HG03432 (cell line): ENCODE measurements at regions not wholly inside any gene's neighbourhood (a gene's known extent, or its start where the extent isn't known, plus 50 kb on each side); places are given as distances from the start of the nearest gene placed in this dataset.
"Not testable (repeated sequence)": the region's sequence is repeated elsewhere in the genome, so short reads cannot be mapped to it uniquely, and the experiment has no call there.

Experiments used
- ATAC-seq: cut with Tn5 transposase; IDR thresholded peaks from one replicate; pipeline ENCODE4 v1.9.1; 2021; ENCODE audit warnings: mild to moderate bottlenecking, moderate library complexity; ENCODE audit not compliant: unreplicated experiment

GRCh38 chr3:150248116-150248887 lies 159.8 kb upstream of the TSC22D2 start:
- no peak for ATAC-seq

- ATAC-seq, result no peak
Measured at GRCh38 chr3:150247441-150247840, 160.7 kb upstream of the TSC22D2 start.

- no peak for ATAC-seq
Measured at GRCh38 chr3:150243466-150243865, 164.6 kb upstream of the TSC22D2 start.

GRCh38 chr3:150242220-150242936 lies 165.7 kb upstream of the TSC22D2 start:
- ATAC-seq, result no peak

DNA sequence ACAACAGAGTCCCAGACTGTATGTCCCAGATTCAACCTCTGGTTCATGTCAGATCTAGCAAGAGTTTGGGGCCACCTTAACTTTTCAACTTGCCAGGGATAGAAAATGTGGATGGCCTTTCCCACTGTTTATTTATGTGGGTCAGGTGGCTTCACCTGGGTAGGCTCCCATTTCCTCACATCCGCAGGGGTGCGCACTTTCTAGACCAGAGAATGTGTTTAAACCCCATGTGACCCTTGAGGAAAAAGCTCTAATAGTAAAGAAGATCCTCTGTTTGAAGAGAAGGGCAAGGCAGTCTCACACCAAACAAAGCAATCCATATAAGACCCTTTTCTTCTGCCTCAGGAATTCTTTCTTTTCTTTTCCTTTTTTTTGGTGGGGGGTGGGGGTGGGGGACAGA lies 167.2 kb upstream of the TSC22D2 start:
- ATAC-seq, result no peak

GRCh38 chr3:150239766-150240165 lies 168.3 kb upstream of the TSC22D2 start:
- ATAC-seq, result no peak

- ATAC-seq, result no peak
Measured at GRCh38 chr3:150238995-150239619, 169.0 kb upstream of the TSC22D2 start.

DNA sequence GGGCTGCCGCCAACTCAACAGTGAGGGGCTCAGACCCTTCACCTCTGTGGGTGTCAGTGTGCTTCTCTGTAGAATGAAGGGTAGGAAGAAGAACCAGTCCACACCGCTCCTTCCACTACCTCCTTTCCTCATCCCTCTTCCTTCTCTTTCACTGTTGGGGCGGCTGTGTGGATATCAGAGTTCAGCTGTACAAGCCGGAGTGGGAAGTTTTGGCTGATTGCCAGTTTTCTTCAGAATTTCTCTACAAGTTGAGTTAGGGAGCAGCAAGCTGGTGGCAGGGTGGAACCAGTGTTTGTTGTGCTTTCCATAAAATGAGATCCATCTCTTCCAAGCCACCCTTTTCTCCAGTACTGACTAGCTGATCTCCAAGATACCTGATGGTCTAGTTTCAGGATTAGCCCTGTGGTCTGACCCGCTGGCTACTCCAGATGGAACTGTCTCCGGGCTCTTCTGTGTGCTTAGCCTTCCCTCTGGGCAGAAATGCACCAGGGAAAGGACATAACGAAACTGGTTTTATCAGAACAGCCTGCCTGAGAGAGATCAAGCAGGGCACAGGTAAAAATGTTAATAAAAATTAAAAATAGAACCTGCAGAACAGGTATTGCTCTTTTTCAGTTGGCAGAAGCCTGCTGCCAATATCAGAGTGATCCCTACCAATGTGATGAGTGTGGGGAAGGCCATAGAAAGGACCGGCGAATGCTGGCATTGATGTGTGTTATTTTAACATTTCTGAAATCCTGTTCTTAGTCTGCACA lies 169.9 kb upstream of the TSC22D2 start:
- ATAC-seq, result no peak

GRCh38 chr3:150237490-150237889 lies 170.6 kb upstream of the TSC22D2 start:
- ATAC-seq, result no peak

GRCh38 chr3:150236316-150237082 lies 171.6 kb upstream of the TSC22D2 start:
- ATAC-seq, result no peak

GRCh38 chr3:150235799-150236198 lies 172.3 kb upstream of the TSC22D2 start:
- ATAC-seq, result no peak

DNA sequence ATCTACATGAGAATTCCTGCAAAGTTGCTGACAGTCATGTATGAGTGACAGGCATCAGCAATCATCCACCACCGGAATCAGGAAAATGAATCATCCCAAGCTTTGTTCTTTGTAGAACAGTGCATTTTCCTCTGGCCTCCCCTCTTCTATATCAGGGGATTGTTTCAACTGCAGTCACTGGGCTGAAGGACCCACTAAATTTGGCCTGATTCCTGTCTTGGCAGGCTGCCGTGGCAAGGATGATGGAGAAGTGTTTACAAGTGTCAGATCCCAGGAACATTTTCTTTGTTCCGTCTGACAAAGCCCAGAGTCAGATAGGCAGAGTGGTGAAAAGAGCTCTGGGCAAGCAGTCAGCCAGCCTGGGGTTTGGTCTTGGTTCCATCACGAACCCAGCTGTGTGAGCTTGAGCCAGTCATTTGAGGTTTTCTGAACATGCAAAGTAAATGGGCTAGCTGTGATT lies 175.1 kb upstream of the TSC22D2 start:
- ATAC-seq, result no peak

GRCh38 chr3:150230037-150230436 lies 178.1 kb upstream of the TSC22D2 start:
- ATAC-seq, result no peak

- not testable (repeated sequence) for ATAC-seq
Measured at GRCh38 chr3:150228626-150229025, 179.5 kb upstream of the TSC22D2 start.

DNA sequence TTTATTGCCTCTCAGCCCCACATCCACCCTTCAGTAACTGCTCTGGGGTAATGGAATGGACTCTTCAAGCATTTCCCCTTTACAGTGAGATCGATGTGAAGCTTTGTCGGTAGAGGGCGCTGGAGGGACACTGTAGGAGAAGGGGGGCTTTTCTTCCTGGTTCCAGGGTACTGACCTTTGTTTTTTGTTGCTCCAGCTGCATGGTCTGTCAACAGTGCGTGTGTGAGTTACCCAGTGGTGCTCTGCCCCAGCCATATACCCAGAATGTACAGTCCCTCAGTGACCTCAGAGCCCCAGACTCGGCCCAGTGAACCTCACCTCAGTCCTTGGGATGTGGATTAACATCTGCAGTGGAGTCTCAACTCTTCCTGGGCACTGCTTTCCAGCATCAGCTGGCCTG lies 180.3 kb upstream of the TSC22D2 start:
- peak; percentile 63 for ATAC-seq

DNA sequence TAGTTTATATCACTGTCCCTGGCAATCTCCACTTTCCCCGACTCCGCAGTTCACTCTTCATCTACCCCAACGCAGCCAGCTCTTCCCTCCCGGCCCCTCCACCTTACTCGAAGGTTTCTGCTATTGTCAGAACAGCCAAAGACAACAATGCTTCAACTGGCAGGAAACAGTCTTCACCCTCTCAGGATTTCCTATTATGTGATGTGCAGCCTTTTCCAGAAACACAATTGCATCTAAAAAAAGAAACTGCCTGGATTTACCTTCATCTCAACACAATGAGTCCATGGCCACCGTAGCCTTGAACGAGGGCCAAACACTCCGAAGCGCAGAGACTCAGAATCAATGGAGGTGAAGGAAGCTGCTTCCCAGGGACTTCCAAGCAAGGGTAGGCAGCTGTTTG lies 182.1 kb upstream of the TSC22D2 start:
- no peak for ATAC-seq

DNA sequence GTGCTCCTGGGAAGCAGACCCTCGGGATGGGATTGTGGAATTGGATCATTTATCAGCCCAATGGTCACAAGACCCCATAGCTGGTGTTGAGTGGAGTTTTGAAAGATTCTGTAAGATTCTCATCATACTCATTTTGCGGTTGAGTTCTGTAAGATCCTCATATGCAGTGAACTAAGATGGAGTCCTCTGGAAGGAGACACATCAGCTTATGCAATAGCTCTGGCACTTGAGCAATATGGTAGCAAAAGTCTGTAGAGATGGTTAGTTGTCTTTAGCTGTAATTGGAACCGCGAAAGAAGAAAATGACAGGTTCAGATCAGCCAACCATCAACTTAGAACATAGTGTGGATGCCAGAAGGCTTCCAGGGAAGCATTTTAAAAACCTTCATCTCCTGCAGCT lies 184.5 kb upstream of the TSC22D2 start:
- ATAC-seq, result no peak

- no peak for ATAC-seq
Measured at GRCh38 chr3:150222691-150223489, 185.2 kb upstream of the TSC22D2 start.

DNA sequence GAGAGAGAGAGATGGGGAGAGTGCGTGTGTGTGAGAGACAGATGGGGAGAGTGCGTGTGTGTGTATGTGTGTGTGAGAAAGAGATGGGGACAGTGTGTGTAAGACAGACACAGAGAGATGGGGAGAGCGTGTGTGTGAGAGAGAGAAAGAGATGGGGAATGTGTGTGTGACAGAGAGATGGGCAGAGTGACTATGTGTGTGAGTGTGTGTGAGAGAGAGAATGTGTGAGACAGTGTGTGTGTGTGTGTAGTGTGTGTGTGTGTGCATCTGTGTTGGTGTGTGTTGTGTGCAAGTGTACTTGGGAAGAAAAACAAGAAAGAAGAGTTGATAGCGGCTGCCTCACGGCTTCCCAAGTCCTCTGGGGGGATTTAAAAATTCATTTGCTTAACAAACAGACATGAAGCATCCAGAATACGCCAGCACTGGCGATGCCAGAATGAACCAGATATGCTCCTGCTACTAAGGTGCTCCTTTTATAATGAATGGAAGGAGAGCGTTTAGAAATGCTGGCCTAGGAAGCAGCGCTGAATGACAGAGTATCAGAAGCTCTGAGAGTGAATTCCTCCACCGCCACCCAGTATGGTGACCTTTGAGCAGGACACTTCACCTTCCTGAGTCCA lies 186.1 kb upstream of the TSC22D2 start:
- ATAC-seq, result no peak
